Transverse colon (tissue), 4 donors: ENCODE measurements at regions not wholly inside any gene's neighbourhood (a gene's known extent, or its start where the extent isn't known, plus 50 kb on each side); places are given as distances from the start of the nearest gene placed in this dataset.
"Not testable (repeated sequence)": the region's sequence is repeated elsewhere in the genome, so short reads cannot be mapped to it uniquely, and the experiment has no call there.

Source experiments
- DNase-seq: peaks from one replicate; pipeline ENCODE4 v3.0.0-alpha.2; 2019
- H3K27ac ChIP-seq, 4 donors: fragments of 200-600 bp; sonication (generic); 2 replicates each; pipeline ENCODE4 v1.5.1; 2016 to 2018; ENCODE audit warnings: inconsistent platforms in 4 of 4
- H3K27me3 ChIP-seq: fragments of 200-600 bp; sonication (generic); 2 replicates; pipeline ENCODE4 v1.5.1; 2017; ENCODE audit warnings: inconsistent platforms
- H3K36me3 ChIP-seq, 4 donors: fragments of 200-600 bp; sonication (generic); 2 replicates each; pipeline ENCODE4 v1.5.1; 2017 to 2019; ENCODE audit warnings: inconsistent platforms in 4 of 4
- H3K4me1 ChIP-seq, 4 donors: fragments of 200-600 bp; sonication (generic); 2 replicates each; pipeline ENCODE4 v1.5.1; 2017 to 2020; ENCODE audit warnings: inconsistent platforms in 4 of 4
- H3K4me3 ChIP-seq, 4 donors: fragments of 200-600 bp; sonication (generic); 1 replicate in 1 of 4; 2 replicates in 3 of 4; pipeline versions ENCODE4 v1.5.1 to v1.6.1; 2017 to 2019; ENCODE audit warnings: inconsistent platforms in 4 of 4
- H3K9me3 ChIP-seq, 2 donors: fragments of 200-600 bp; sonication (generic); 2 replicates each; pipeline ENCODE4 v1.5.1; 2017 to 2019; ENCODE audit warnings: inconsistent platforms in 2 of 2
- EP300 ChIP-seq: sonication (generic); formaldehyde crosslinking; IDR thresholded peaks from one replicate; pipeline ENCODE4 v1.6.1; 2017; ENCODE audit warnings: antibody characterized with exemption, low read depth
- POLR2A ChIP-seq: fragments of 450-650 bp; IDR thresholded peaks from one replicate; pipeline ENCODE4 v1.6.1; 2016; ENCODE audit warnings: antibody characterized with exemption, mild to moderate bottlenecking, moderate library complexity
- POLR2AphosphoS5 ChIP-seq, 3 donors: sonication (generic); formaldehyde crosslinking; IDR thresholded peaks; one replicate each; pipeline ENCODE4 v1.6.1; 2016; ENCODE audit warnings: antibody characterized with exemption in 3 of 3
- WGBS, 2 donors: methylation state at CpG; one replicate each; pipeline ENCODE4 v1.1.5; 2018; ENCODE audit warnings: low coverage in 1 of 2; 5-methylcytosine and 5-hydroxymethylcytosine counted together
- in situ Hi-C, 4 donors: fragments of 200-750 bp; cut with MboI; loops; one replicate each; pipeline versions ENCODE4 v1.15.0 to v1.15.1; 2017; ENCODE audit warnings: low sequenced_read_pairs in 3 of 4, low pct_ligation_motif_present in 1 of 4, low pct_unique_long_range_greater_than_20kb in 1 of 4
- intact Hi-C: fragments of 100-400 bp; cut with DNase I; formaldehyde crosslinking; loops from one replicate; pipeline ENCODE4 v1.15.1; 2023; ENCODE audit warnings: low total_unique reads
- TF ChIP-seq, protein P1 (sequence below), 5 experiments: fragments of 200-600 bp in 3 of 5; fragments of 450-650 bp in 2 of 5; sonication (generic) in 3 of 5; IDR thresholded peaks; 1 replicate in 2 of 5; 2 replicates in 3 of 5; pipeline ENCODE4 v1.5.1; 2016 to 2017; ENCODE audit warnings: antibody characterized with exemption in 5 of 5, inconsistent platforms in 3 of 5, mild to moderate bottlenecking in 2 of 5, moderate library complexity in 1 of 5

DNA sequence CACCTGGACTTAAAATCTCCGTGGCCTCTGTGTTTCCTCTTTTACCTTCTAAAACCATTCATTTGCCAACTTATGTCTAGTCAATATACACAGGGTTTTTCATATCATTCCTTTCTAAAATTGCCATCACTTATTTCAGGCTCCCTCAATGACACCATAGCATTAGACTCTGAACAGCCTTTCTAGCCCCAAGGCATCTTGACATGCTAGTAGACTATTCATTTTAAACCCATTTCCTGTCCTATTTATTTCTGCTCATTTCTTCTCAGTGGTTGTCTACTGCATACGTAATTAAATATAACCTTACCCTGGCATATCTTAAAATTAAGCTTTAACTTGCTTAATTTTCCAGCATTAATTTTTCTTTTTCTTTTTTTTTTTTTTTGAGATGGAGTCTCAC is 83.2 kb downstream of the PHAX start:
- H3K27ac ChIP-seq = no peak overlapping the region
- H3K4me3 ChIP-seq = no peak overlapping the region
- intact Hi-C loops = no loop called here
- WGBS, 2 donors = 83 to 87% methylated on average over 2 of the region's 2 CpGs
- no peaks in the 10 kb centered on the region for H3K36me3 ChIP-seq
- in situ Hi-C loops = no loop called here
- H3K9me3 ChIP-seq = no peaks in the 10 kb centered on the region
- no peak for DNase-seq
- H3K27me3 ChIP-seq = no peaks in the 10 kb centered on the region
- TF ChIP-seq, protein P1, sequence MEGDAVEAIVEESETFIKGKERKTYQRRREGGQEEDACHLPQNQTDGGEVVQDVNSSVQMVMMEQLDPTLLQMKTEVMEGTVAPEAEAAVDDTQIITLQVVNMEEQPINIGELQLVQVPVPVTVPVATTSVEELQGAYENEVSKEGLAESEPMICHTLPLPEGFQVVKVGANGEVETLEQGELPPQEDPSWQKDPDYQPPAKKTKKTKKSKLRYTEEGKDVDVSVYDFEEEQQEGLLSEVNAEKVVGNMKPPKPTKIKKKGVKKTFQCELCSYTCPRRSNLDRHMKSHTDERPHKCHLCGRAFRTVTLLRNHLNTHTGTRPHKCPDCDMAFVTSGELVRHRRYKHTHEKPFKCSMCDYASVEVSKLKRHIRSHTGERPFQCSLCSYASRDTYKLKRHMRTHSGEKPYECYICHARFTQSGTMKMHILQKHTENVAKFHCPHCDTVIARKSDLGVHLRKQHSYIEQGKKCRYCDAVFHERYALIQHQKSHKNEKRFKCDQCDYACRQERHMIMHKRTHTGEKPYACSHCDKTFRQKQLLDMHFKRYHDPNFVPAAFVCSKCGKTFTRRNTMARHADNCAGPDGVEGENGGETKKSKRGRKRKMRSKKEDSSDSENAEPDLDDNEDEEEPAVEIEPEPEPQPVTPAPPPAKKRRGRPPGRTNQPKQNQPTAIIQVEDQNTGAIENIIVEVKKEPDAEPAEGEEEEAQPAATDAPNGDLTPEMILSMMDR (IDR thresholded peaks at IDR 0.05) = no peak
- TF ChIP-seq POLR2AphosphoS5 (IDR thresholded peaks at IDR 0.05) (no peak), POLR2A (no peak), EP300 (no peak)
- H3K4me1 ChIP-seq = peaks cover 0 to 10% (median 0%) of the 10 kb centered on the region in 4 donors

DNA sequence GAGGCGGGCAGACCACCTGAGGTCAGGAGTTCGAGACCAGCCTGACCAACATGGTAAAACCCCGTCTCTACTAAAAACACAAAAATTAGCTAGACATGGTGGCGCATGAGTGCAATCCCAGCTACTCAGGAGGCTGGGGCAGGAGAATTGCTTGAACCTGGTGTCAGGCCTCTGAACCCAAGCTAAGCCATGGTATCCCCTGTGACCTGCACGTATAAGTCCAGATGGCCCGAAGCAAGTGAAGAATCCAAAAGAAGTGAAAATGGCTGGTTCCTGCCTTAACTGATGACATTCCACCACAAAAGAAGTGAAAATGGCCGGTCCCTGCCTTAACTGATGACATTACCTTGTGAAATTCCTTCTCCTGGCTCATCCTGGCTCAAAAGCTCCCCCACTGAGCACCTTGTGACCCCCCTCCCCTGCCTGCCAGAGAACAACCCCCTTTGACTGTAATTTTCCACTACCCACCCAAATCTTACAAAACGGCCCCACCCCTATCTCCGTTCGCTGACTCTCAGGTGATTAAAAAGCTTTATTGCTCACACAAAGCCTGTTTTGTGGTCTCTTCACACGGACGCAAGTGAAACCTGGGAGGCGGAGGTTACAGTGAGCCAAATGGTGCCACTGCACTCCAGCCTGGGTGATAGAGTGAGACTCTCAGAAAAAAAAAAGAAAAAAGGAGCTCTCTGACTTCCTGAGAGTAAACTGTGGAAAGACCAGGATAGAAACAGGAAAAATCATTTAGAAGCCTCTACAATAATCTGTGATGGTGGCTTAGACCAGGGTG is 84.1 kb downstream of the PHAX start:
- in situ Hi-C loops, H3K36me3 ChIP-seq, DNase-seq, H3K9me3 ChIP-seq, H3K4me1 ChIP-seq, H3K4me3 ChIP-seq, H3K27ac ChIP-seq, H3K27me3 ChIP-seq, intact Hi-C loops: not testable (repeated sequence)
- WGBS, 2 donors = 47 to 65% methylated on average over 3 to 13 of the region's 13 CpGs

DNA sequence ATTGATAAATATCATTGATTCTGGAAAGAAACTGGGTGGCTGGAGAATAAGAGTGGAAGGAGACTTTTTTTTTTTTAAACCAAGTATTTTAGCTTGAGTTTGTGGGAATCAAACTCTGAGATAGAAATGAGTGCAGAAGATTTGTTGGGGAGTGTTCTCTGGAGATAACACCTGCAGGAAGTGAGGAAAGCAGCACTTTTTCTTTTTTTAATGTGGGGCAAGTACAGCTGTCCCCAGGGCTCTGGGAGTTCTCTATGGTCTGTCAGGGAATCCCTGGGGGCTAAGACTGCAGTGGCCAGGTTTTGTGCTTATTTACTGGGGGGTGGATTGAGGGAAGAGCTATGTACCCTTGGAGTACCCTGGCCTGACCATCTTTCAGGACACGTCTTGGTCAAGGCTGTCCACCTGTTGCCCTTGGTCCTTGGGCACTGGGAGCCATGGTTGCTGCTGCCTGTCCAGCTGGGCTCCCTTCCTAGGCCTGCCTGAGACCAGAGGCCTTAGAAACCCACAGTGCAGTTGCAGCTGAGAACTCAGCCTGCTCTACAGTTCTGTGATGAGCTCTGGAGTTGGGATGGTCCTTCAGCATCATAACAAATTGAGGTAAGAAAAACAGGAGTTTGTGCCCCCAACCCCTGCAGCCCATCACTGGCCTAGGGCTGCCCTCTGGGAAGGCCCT is 85.8 kb downstream of the PHAX start:
- Histone ChIP-seq H3K4me3 (no peak overlapping the region), H3K4me1 (no peaks in the 10 kb centered on the region), H3K27ac (no peak overlapping the region), H3K36me3 (no peaks in the 10 kb centered on the region), H3K9me3 (no peaks in the 10 kb centered on the region), H3K27me3 (no peaks in the 10 kb centered on the region)
- no peak for DNase-seq
- in situ Hi-C loops (no loop called here), intact Hi-C loops (no loop called here)
- 67% methylated on average over 1 of the region's 1 CpG; no CpG with 5 or more reads in 1 of the 2 donors for WGBS, 2 donors
- TF ChIP-seq, protein P1 (IDR thresholded peaks at IDR 0.05) = no peak
- TF ChIP-seq POLR2A (no peak), EP300 (no peak), POLR2AphosphoS5 (IDR thresholded peaks at IDR 0.05) (no peak)

DNA sequence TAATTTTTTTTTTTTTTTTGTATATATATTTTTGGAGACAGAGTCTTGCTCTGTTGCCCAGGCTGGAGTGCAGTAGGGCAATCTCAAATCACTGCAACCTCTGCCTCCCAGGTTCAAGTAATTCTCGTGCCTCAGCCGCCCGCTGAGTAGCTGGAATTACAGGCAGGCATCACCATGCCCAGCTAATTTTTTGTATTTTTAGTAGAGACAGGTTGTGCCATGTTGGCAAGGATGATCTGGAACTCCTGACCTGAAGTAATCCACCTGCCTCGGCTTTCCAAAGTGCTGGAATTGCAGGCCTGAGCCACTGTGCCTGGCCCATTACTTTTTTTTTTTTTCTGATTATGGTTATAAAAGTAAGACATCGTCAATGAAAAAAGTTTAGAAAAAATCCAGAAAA is 84.0 kb upstream of the LMNB1 start:
- H3K27me3 ChIP-seq = no peaks in the 10 kb centered on the region
- no peak overlapping the region for H3K4me3 ChIP-seq
- in situ Hi-C loops = no loop called here
- no peaks in the 10 kb centered on the region for H3K36me3 ChIP-seq
- intact Hi-C loops = no loop called here
- no peaks in the 10 kb centered on the region for H3K4me1 ChIP-seq
- H3K27ac ChIP-seq = no peak overlapping the region
- 86 to 88% methylated on average over 2 to 5 of the region's 5 CpGs for WGBS, 2 donors
- no peak for DNase-seq
- H3K9me3 ChIP-seq = no peaks in the 10 kb centered on the region
- TF ChIP-seq EP300 = no peak

DNA sequence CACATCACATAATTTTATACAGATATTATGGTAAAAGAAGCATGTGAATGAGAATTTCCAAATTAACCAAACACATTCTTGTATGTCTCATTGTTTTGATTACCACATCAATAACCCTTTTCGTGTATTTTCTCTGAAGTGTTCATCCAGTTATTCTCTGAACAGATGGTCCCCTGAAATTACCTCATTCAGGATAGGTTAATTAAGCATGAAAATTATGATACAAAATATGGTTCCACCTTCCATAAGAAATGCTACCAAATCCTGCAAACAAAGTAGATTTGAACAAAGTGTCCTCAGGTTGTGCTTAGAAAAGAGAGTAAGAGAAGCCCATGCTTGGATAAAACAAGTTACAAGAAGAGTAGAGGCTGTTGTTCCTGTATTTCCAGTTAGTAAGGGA is 83.1 kb upstream of the LMNB1 start:
- Histone ChIP-seq H3K27ac (no peak overlapping the region), H3K36me3 (no peaks in the 10 kb centered on the region), H3K4me3 (no peak overlapping the region), H3K9me3 (no peaks in the 10 kb centered on the region), H3K4me1 (no peaks in the 10 kb centered on the region), H3K27me3 (no peaks in the 10 kb centered on the region)
- DNase-seq = no peak
- 50 to 74% methylated on average over 1 of the region's 1 CpG for whole genome bisulfite sequencing, 2 donors
- TF ChIP-seq, protein P1 (IDR thresholded peaks at IDR 0.05) = no peak
- no peak for TF ChIP-seq EP300
- no peak for TF ChIP-seq POLR2A
- TF ChIP-seq POLR2AphosphoS5 (IDR thresholded peaks at IDR 0.05) = no peak
- intact Hi-C loops (no loop called here), in situ Hi-C loops (no loop called here)
